ENCODE measurements at regions not wholly inside any gene's neighbourhood (a gene's known extent, or its start where the extent isn't known, plus 50 kb on each side); places are given as distances from the start of the nearest gene placed in this dataset.

GRCh38 chr7:145464287-145464686 is 628.4 kb upstream of the TPK1 start:
- intact Hi-C loops (cut with micrococcal nuclease) (no loop called here), dilution Hi-C loops (cut with MboI; ENCODE audit: extremely low pct_ligation_motif_present, low sequenced_read_pairs) (no loop called here)
- no peaks in the 10 kb centered on the region for H3K9me1 ChIP-seq (replicated peaks; ENCODE audit: control insufficient read depth, extremely low read depth, insufficient read depth, low read length)
- POLR2A ChIA-PET, result no interaction called here
- no peaks in the 10 kb centered on the region for H3K4me1 ChIP-seq (ENCODE audit: control insufficient read depth, extremely low read depth, insufficient read depth, low read length)
- H3K9ac ChIP-seq (replicated peaks; ENCODE audit: extremely low read depth, insufficient read depth, low read length), result no peak overlapping the region
- TF ChIP-seq MYC (IDR thresholded peaks at IDR 0.05; ENCODE audit: low read depth, low read length), result no peak
- no peak for TF ChIP-seq POLR2A (IDR thresholded peaks at IDR 0.05; ENCODE audit: low read depth, low read length)
- no peak for TF ChIP-seq GATA2 (IDR thresholded peaks at IDR 0.05; ENCODE audit: insufficient read depth, insufficient read length, low read depth, low read length)
- TF ChIP-seq POLR2AphosphoS5 (IDR thresholded peaks at IDR 0.05; ENCODE audit: insufficient read depth, low read depth, low read length), result no peak
- no peak for TF ChIP-seq JUN (IDR thresholded peaks at IDR 0.05; ENCODE audit: borderline replicate concordance, insufficient read depth, insufficient read length, low read depth)
- BruUV-seq (replicated peaks), result no TSS peak
- H3K4me3 ChIP-seq (replicated peaks in 1 of 3; ENCODE audit: insufficient read depth in 1 of 3, low read depth in 1 of 3, low read length in 3 of 3), result no peak overlapping the region
- H4K20me1 ChIP-seq (replicated peaks; ENCODE audit: control insufficient read depth, extremely low read depth, insufficient read depth, low read length), result no peaks in the 10 kb centered on the region
- no peaks in the 10 kb centered on the region for H3K27me3 ChIP-seq (ENCODE audit: control insufficient read depth in 2 of 2, insufficient read depth in 2 of 2, low read length in 2 of 2)
- no peaks in the 10 kb centered on the region for H3K79me2 ChIP-seq (ENCODE audit: control insufficient read depth, insufficient read depth, low read length)
- peaks cover 5% of the 10 kb centered on the region for H3K9me3 ChIP-seq (replicated peaks; ENCODE audit: control insufficient read depth, insufficient read depth, low read length)
- no peak overlapping the region for H2AFZ ChIP-seq (ENCODE audit: low read depth, low read length)
- H3K36me3 ChIP-seq (ENCODE audit: control insufficient read depth in 2 of 2, extremely low read depth in 1 of 2, insufficient read depth in 2 of 2, low read length in 2 of 2), result no peaks in the 10 kb centered on the region
- H3K27ac ChIP-seq (ENCODE audit: insufficient read depth, low read depth, low read length), result no peak overlapping the region
- FAIRE-seq (no peak), DNase-seq (ENCODE audit: low read depth, low spot score) (no peak)
- CTCF ChIA-PET, result no interaction called here
- H3K4me2 ChIP-seq (ENCODE audit: insufficient read depth, low read length), result no peak overlapping the region

- Histone ChIP-seq H3K4me3 (replicated peaks in 1 of 3; ENCODE audit: insufficient read depth in 1 of 3, low read depth in 1 of 3, low read length in 3 of 3) (no peak overlapping the region), H4K20me1 (replicated peaks; ENCODE audit: control insufficient read depth, extremely low read depth, insufficient read depth, low read length) (no peaks in the 10 kb centered on the region), H3K79me2 (ENCODE audit: control insufficient read depth, insufficient read depth, low read length) (no peaks in the 10 kb centered on the region), H3K9me1 (replicated peaks; ENCODE audit: control insufficient read depth, extremely low read depth, insufficient read depth, low read length) (no peaks in the 10 kb centered on the region), H3K4me1 (ENCODE audit: control insufficient read depth, extremely low read depth, insufficient read depth, low read length) (no peaks in the 10 kb centered on the region), H2AFZ (ENCODE audit: low read depth, low read length) (no peak overlapping the region), H3K27me3 (ENCODE audit: control insufficient read depth in 2 of 2, insufficient read depth in 2 of 2, low read length in 2 of 2) (no peaks in the 10 kb centered on the region), H3K36me3 (ENCODE audit: control insufficient read depth in 2 of 2, extremely low read depth in 1 of 2, insufficient read depth in 2 of 2, low read length in 2 of 2) (no peaks in the 10 kb centered on the region), H3K4me2 (ENCODE audit: insufficient read depth, low read length) (no peak overlapping the region), H3K9me3 (replicated peaks; ENCODE audit: control insufficient read depth, insufficient read depth, low read length) (peaks cover 5% of the 10 kb centered on the region), H3K9ac (replicated peaks; ENCODE audit: extremely low read depth, insufficient read depth, low read length) (no peak overlapping the region), H3K27ac (ENCODE audit: insufficient read depth, low read depth, low read length) (no peak overlapping the region)
- FAIRE-seq (no peak), DNase-seq (ENCODE audit: low read depth, low spot score) (no peak)
- BruUV-seq (replicated peaks), result no TSS peak
- ChIA-PET CTCF (no interaction called here), POLR2A (no interaction called here)
- TF ChIP-seq MAX (IDR thresholded peaks at IDR 0.05; ENCODE audit: insufficient read depth, insufficient read length) (no peak), FOS (IDR thresholded peaks at IDR 0.05; ENCODE audit: borderline replicate concordance, insufficient read depth, low read length) (no peak), EZH2 (IDR thresholded peaks at IDR 0.05; ENCODE audit: borderline replicate concordance, low read depth, low read length, severe bottlenecking) (no peak), JUN (IDR thresholded peaks at IDR 0.05; ENCODE audit: borderline replicate concordance, insufficient read depth, insufficient read length, low read depth) (no peak), POLR2A (IDR thresholded peaks at IDR 0.05; ENCODE audit: low read depth, low read length) (no peak), MYC (IDR thresholded peaks at IDR 0.05; ENCODE audit: low read depth, low read length) (no peak), POLR2AphosphoS5 (IDR thresholded peaks at IDR 0.05; ENCODE audit: insufficient read depth, low read depth, low read length) (no peak)
- TF ChIP-seq, protein P1, sequence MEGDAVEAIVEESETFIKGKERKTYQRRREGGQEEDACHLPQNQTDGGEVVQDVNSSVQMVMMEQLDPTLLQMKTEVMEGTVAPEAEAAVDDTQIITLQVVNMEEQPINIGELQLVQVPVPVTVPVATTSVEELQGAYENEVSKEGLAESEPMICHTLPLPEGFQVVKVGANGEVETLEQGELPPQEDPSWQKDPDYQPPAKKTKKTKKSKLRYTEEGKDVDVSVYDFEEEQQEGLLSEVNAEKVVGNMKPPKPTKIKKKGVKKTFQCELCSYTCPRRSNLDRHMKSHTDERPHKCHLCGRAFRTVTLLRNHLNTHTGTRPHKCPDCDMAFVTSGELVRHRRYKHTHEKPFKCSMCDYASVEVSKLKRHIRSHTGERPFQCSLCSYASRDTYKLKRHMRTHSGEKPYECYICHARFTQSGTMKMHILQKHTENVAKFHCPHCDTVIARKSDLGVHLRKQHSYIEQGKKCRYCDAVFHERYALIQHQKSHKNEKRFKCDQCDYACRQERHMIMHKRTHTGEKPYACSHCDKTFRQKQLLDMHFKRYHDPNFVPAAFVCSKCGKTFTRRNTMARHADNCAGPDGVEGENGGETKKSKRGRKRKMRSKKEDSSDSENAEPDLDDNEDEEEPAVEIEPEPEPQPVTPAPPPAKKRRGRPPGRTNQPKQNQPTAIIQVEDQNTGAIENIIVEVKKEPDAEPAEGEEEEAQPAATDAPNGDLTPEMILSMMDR (IDR thresholded peaks at IDR 0.05; ENCODE audit: extremely low read depth in 1 of 2, insufficient read depth in 1 of 2, low read depth in 1 of 2, low read length in 2 of 2), result no peak
- dilution Hi-C loops (cut with MboI; ENCODE audit: extremely low pct_ligation_motif_present, low sequenced_read_pairs), result no loop called here
- intact Hi-C loops (cut with micrococcal nuclease), result no loop called here
Measured at GRCh38 chr7:145462463-145462862, 626.6 kb upstream of the TPK1 start.

Measured in endothelial cell of umbilical vein (primary cell).